ENCODE measurements at regions not wholly inside any gene's neighbourhood (a gene's known extent, or its start where the extent isn't known, plus 50 kb on each side); places are given as distances from the start of the nearest gene placed in this dataset.

DNA sequence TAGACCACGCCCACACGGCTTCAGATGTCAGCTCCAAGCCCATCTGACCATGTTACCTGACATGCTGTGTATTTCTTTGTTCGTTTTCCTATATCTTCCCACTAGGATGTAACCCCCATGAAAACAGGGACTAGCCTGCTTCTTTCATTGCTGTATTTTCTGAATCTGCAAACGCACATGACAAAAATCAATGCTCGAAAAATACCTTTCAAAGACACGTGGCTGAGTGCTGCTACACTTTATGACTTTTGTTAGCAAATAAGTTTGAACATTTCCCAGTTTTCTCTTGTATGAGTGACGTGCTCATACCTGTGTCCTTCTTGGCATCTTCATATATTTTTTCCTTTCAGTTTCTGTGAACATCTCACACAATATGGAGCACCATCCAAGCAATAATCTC is 181.3 kb upstream of the IRX1 start:
- no peaks in the 10 kb centered on the region for H3K4me1 ChIP-seq (replicated peaks in 1 of 2; ENCODE audit: control insufficient read depth in 2 of 2, insufficient read depth in 2 of 2, low read length in 2 of 2)
- H3K9me3 ChIP-seq (replicated peaks; ENCODE audit: control insufficient read depth, insufficient read depth, low read depth, low read length), result no peaks in the 10 kb centered on the region
- TF ChIP-seq, protein P1, sequence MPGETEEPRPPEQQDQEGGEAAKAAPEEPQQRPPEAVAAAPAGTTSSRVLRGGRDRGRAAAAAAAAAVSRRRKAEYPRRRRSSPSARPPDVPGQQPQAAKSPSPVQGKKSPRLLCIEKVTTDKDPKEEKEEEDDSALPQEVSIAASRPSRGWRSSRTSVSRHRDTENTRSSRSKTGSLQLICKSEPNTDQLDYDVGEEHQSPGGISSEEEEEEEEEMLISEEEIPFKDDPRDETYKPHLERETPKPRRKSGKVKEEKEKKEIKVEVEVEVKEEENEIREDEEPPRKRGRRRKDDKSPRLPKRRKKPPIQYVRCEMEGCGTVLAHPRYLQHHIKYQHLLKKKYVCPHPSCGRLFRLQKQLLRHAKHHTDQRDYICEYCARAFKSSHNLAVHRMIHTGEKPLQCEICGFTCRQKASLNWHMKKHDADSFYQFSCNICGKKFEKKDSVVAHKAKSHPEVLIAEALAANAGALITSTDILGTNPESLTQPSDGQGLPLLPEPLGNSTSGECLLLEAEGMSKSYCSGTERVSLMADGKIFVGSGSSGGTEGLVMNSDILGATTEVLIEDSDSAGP (CRISPR knock-in tag; IDR thresholded peaks at IDR 0.05), result no peak
- no peak for TF ChIP-seq HNRNPL (IDR thresholded peaks at IDR 0.05; ENCODE audit: low read depth, low read length)
- H3K79me2 ChIP-seq (ENCODE audit: control insufficient read depth, insufficient read depth, low read length), result no peaks in the 10 kb centered on the region
- DNase-seq (ENCODE audit: extremely low read depth in 1 of 4, low spot score in 3 of 4), result no peak
- no TSS peak for BruUV-seq (replicated peaks)
- 0% methylated on average over 7 of the region's 7 CpGs for WGBS (ENCODE audit: insufficient coverage, low coverage, missing lambda C conversion rate)
- no peak for ATAC-seq
- no peak overlapping the region for H2AFZ ChIP-seq (ENCODE audit: low read depth, low read length)
- in situ Hi-C loops (cut with MboI), result no loop called here
- no peaks in the 10 kb centered on the region; a peak in 1 of 5 replicates for H3K27me3 ChIP-seq (ENCODE audit: control insufficient read depth in 2 of 2, insufficient read depth in 2 of 2, low read length in 2 of 2)
- CTCF ChIA-PET (ENCODE audit: low intra/inter-chr PET ratio), result no interaction called here
- POLR2A ChIA-PET, result no interaction called here
- no peak for FAIRE-seq
- no peak overlapping the region for H3K27ac ChIP-seq (ENCODE audit: extremely low read depth, low read depth, low read length)
- H3K4me2 ChIP-seq (ENCODE audit: insufficient read depth, low read length), result no peak overlapping the region
- no peak overlapping the region for H3K4me3 ChIP-seq
- H3K9ac ChIP-seq (ENCODE audit: insufficient read depth in 1 of 2, low read depth in 2 of 2, low read length in 2 of 2), result no peak overlapping the region
- intact Hi-C loops (cut with micrococcal nuclease), result no loop called here
- H4K20me1 ChIP-seq (replicated peaks; ENCODE audit: control insufficient read depth, insufficient read depth, low read length), result no peaks in the 10 kb centered on the region
- no peaks in the 10 kb centered on the region for H3K36me3 ChIP-seq (ENCODE audit: control insufficient read depth, insufficient read depth, low read length)
- H3K9me1 ChIP-seq (ENCODE audit: control insufficient read depth, insufficient read depth, low read length), result no peaks in the 10 kb centered on the region

DNA sequence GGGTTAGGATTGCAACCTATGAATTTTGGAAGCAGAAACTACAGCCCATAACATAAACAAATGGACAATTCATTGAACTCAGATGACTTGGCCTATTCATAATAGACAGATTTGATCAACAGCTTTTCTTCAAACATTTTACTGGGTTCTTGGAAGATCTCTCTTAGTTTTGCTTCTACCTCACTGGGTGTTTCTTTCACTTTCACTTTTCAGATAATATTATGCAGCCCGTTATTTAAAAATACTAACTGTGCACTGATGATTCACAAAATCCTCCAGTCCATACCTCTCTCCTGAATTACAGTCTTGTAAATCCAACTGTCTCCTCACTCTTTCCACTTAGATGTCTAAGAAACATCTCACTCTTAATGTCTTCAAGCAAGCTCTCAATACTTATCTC is 183.5 kb upstream of the IRX1 start:
- H3K9ac ChIP-seq (ENCODE audit: insufficient read depth in 1 of 2, low read depth in 2 of 2, low read length in 2 of 2), result no peak overlapping the region
- 0% methylated on average over 1 of the region's 1 CpG for WGBS (ENCODE audit: insufficient coverage, low coverage, missing lambda C conversion rate)
- no peaks in the 10 kb centered on the region for H3K9me3 ChIP-seq (replicated peaks; ENCODE audit: control insufficient read depth, insufficient read depth, low read depth, low read length)
- H3K4me2 ChIP-seq (ENCODE audit: insufficient read depth, low read length), result no peak overlapping the region
- FAIRE-seq (no peak), DNase-seq (ENCODE audit: extremely low read depth in 1 of 4, low spot score in 3 of 4) (no peak), ATAC-seq (no peak)
- BruUV-seq (replicated peaks), result no TSS peak
- ChIA-PET CTCF (ENCODE audit: low intra/inter-chr PET ratio) (no interaction called here), POLR2A (interaction anchor here (0.6 kb wide), 2 partner anchors 11 to 19 kb away, joined by 3 read pairs; no protein-coding TSS in a partner anchor)
- no peaks in the 10 kb centered on the region for H3K9me1 ChIP-seq (ENCODE audit: control insufficient read depth, insufficient read depth, low read length)
- in situ Hi-C loops (cut with MboI) (no loop called here), intact Hi-C loops (cut with micrococcal nuclease) (no loop called here)
- no peaks in the 10 kb centered on the region for H4K20me1 ChIP-seq (replicated peaks; ENCODE audit: control insufficient read depth, insufficient read depth, low read length)
- no peak overlapping the region for H2AFZ ChIP-seq (ENCODE audit: low read depth, low read length)
- no peaks in the 10 kb centered on the region for H3K36me3 ChIP-seq (ENCODE audit: control insufficient read depth, insufficient read depth, low read length)
- no peaks in the 10 kb centered on the region for H3K4me1 ChIP-seq (replicated peaks in 1 of 2; ENCODE audit: control insufficient read depth in 2 of 2, insufficient read depth in 2 of 2, low read length in 2 of 2)
- H3K27me3 ChIP-seq (ENCODE audit: control insufficient read depth in 2 of 2, insufficient read depth in 2 of 2, low read length in 2 of 2), result no peaks in the 10 kb centered on the region; a peak in 1 of 5 replicates
- no peak overlapping the region for H3K27ac ChIP-seq (ENCODE audit: extremely low read depth, low read depth, low read length)
- H3K4me3 ChIP-seq, result no peak overlapping the region
- H3K79me2 ChIP-seq (ENCODE audit: control insufficient read depth, insufficient read depth, low read length), result no peaks in the 10 kb centered on the region
- TF ChIP-seq, protein P2, sequence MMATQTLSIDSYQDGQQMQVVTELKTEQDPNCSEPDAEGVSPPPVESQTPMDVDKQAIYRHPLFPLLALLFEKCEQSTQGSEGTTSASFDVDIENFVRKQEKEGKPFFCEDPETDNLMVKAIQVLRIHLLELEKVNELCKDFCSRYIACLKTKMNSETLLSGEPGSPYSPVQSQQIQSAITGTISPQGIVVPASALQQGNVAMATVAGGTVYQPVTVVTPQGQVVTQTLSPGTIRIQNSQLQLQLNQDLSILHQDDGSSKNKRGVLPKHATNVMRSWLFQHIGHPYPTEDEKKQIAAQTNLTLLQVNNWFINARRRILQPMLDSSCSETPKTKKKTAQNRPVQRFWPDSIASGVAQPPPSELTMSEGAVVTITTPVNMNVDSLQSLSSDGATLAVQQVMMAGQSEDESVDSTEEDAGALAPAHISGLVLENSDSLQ (IDR thresholded peaks at IDR 0.05), result no peak
- no peak for TF ChIP-seq SIRT6 (IDR thresholded peaks at IDR 0.05; ENCODE audit: low read depth, low read length)
- TF ChIP-seq, protein P3, sequence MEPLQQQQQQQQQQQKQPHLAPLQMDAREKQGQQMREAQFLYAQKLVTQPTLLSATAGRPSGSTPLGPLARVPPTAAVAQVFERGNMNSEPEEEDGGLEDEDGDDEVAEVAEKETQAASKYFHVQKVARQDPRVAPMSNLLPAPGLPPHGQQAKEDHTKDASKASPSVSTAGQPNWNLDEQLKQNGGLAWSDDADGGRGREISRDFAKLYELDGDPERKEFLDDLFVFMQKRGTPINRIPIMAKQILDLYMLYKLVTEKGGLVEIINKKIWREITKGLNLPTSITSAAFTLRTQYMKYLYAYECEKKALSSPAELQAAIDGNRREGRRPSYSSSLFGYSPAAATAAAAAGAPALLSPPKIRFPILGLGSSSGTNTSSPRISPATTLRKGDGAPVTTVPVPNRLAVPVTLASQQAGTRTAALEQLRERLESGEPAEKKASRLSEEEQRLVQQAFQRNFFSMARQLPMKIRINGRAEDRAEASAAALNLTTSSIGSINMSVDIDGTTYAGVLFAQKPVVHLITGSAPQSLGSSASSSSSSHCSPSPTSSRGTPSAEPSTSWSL (CRISPR knock-in tag; IDR thresholded peaks at IDR 0.05; ENCODE audit: borderline replicate concordance), result no peak
- TF ChIP-seq, protein P4, sequence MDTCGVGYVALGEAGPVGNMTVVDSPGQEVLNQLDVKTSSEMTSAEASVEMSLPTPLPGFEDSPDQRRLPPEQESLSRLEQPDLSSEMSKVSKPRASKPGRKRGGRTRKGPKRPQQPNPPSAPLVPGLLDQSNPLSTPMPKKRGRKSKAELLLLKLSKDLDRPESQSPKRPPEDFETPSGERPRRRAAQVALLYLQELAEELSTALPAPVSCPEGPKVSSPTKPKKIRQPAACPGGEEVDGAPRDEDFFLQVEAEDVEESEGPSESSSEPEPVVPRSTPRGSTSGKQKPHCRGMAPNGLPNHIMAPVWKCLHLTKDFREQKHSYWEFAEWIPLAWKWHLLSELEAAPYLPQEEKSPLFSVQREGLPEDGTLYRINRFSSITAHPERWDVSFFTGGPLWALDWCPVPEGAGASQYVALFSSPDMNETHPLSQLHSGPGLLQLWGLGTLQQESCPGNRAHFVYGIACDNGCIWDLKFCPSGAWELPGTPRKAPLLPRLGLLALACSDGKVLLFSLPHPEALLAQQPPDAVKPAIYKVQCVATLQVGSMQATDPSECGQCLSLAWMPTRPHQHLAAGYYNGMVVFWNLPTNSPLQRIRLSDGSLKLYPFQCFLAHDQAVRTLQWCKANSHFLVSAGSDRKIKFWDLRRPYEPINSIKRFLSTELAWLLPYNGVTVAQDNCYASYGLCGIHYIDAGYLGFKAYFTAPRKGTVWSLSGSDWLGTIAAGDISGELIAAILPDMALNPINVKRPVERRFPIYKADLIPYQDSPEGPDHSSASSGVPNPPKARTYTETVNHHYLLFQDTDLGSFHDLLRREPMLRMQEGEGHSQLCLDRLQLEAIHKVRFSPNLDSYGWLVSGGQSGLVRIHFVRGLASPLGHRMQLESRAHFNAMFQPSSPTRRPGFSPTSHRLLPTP (IDR thresholded peaks at IDR 0.05; ENCODE audit: borderline replicate concordance, extremely low read depth, insufficient read length), result no peak
- no peak for TF ChIP-seq RBM22 (IDR thresholded peaks at IDR 0.05; ENCODE audit: low read depth, low read length, poor library complexity, severe bottlenecking)
- TF ChIP-seq ZKSCAN1 (IDR thresholded peaks at IDR 0.05; ENCODE audit: low read depth, low read length), result no peak
- TF ChIP-seq ARNT (IDR thresholded peaks at IDR 0.05), result no peak
